ENCODE measurements at regions not wholly inside any gene's neighbourhood (a gene's known extent, or its start where the extent isn't known, plus 50 kb on each side); places are given as distances from the start of the nearest gene placed in this dataset.

DNA sequence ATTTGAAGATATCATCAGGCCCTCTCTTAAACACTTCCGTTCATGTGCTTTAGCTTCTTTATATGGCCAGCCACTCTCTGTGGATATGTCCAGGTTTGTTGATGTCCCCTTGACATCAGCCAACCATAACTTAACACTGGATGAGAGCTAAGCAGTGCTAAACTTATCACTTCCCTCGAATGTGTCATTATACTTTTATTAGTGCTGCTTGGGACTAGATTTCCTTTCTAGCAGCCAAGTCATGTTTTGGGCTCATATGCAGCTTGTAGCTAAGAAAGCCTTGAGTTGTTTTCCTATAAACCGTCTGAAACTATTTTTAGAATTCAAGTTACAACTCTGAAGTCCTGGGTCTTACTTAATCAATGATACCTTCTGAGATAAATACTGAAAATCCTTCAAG, 144.8 kb upstream of the TNP1 start:
- no peak for TF ChIP-seq NFRKB (IDR thresholded peaks at IDR 0.05)
- TF ChIP-seq PKNOX1 (IDR thresholded peaks at IDR 0.05): no peak
- TF ChIP-seq ARNT (IDR thresholded peaks at IDR 0.05): no peak
- no peak for TF ChIP-seq SUZ12 (IDR thresholded peaks at IDR 0.05)
- TF ChIP-seq BHLHE40 (IDR thresholded peaks at IDR 0.05; ENCODE audit: borderline replicate concordance): no peak
- no peak for TF ChIP-seq HDGF (IDR thresholded peaks at IDR 0.05; ENCODE audit: borderline replicate concordance)
- no peak for TF ChIP-seq FOXM1 (IDR thresholded peaks at IDR 0.05; ENCODE audit: borderline replicate concordance)
- no peak for TF ChIP-seq SP1 (IDR thresholded peaks at IDR 0.05)
- no peak for TF ChIP-seq ZNF384 (IDR thresholded peaks at IDR 0.05)
- TF ChIP-seq TARDBP (IDR thresholded peaks at IDR 0.05): no peak
- TF ChIP-seq L3MBTL2 (conservative IDR thresholded peaks at IDR 0.05): no peak
- no peak for TF ChIP-seq LEF1 (IDR thresholded peaks at IDR 0.05; ENCODE audit: borderline replicate concordance)

All from HEK293T (cell line).